ENCODE measurements at regions not wholly inside any gene's neighbourhood (a gene's known extent, or its start where the extent isn't known, plus 50 kb on each side); places are given as distances from the start of the nearest gene placed in this dataset.

GRCh38 chr18:45163871-45164270 is 451.4 kb upstream of the SLC14A2 start:
- no peak for TF ChIP-seq GATA2 (IDR thresholded peaks at IDR 0.05; ENCODE audit: low read depth, low read length)
- no peak for TF ChIP-seq GATA3 (IDR thresholded peaks at IDR 0.05; ENCODE audit: low read depth, low read length)
